A673 (cell line): ENCODE measurements at regions not wholly inside any gene's neighbourhood (a gene's known extent, or its start where the extent isn't known, plus 50 kb on each side); places are given as distances from the start of the nearest gene placed in this dataset.

Experiments
- CTCF ChIP-seq: fragments of 300-800, 200-600 bp; sonication (generic); conservative IDR thresholded peaks from 2 replicates; pipeline ENCODE4 v1.5.1; 2017; ENCODE audit warnings: low read depth, mild to moderate bottlenecking, antibody characterized with exemption, low read length, moderate library complexity, mixed read lengths
- EZH2 ChIP-seq: fragments of 200-600 bp; sonication (generic); IDR thresholded peaks from 2 replicates; pipeline ENCODE4 v1.6.1; 2017; ENCODE audit warnings: borderline replicate concordance, low read depth, mild to moderate bottlenecking, mixed read lengths, antibody characterized with exemption, low read length; ENCODE audit not compliant: poor library complexity, severe bottlenecking

GRCh38 chr2:228367356-228367755, 185.9 kb upstream of the SPHKAP start:
- no peak for TF ChIP-seq CTCF
- no peak for TF ChIP-seq EZH2
